HG03342 (cell line): ENCODE measurements at regions not wholly inside any gene's neighbourhood (a gene's known extent, or its start where the extent isn't known, plus 50 kb on each side); places are given as distances from the start of the nearest gene placed in this dataset.
"Not testable (repeated sequence)": the region's sequence is repeated elsewhere in the genome, so short reads cannot be mapped to it uniquely, and the experiment has no call there.

Experiments
- ATAC-seq: cut with Tn5 transposase; IDR thresholded peaks from one replicate; pipeline ENCODE4 v1.9.1; 2021; ENCODE audit warnings: mild to moderate bottlenecking, moderate library complexity; ENCODE audit not compliant: unreplicated experiment

DNA sequence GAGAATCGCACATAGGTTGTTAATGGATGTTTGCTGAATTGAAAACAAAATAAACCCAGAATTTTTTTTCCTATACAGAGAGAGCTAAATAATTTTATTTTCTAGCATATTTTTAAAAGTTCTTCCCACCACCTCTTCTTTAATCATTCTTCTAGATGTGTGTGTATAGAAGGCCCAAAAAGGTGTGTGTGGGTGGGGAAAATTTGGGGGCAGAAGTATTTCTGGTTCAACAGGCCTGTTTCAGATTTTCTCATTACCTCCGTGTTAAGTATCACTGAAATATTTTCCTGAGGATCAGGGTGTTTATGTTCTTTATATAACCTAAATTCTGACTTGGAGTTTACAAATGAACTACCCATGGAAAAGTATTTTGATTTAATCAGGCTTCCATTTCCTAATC is 144.2 kb upstream of the ZNF804B start:
- ATAC-seq = no peak

- ATAC-seq = no peak
Measured at GRCh38 chr7:88614736-88615135, 144.8 kb upstream of the ZNF804B start.

DNA sequence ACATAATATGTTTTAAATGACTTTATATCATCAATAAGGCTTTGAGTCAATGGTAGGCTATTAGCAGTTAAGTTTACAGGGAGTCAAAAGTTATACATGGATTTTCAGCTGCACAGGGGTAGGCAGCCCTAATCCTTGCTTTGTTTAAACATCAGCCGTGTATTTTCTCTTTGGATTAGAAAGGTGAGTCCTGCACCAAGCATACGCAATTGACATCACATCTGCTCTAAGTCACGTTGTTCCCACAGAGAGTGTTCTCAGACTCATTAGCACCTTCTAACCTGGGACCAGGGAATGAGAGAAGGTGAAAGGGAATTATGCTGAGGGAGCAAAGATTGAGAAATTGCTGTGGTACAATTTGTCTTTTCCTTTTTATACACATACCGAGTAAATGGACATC is 148.6 kb upstream of the ZNF804B start:
- ATAC-seq = no peak

DNA sequence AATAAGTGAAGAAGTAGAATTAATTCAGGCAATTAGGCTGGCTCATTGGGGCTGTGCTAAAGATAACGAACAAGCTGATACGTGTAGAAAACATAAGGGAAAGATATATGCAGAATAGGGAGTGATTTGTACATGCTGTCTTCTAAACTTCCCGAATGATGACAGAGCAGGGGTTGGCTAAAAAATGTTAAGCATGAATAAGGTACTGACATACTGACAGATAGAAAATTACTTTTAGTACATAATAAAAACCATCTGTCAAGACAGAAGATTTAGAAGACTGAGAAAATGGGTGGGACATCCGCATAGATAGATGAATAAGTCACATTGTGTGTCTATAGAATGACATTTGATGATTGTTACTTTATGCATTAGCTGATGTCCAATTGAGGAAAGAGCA is 158.8 kb upstream of the ZNF804B start:
- no peak for ATAC-seq

DNA sequence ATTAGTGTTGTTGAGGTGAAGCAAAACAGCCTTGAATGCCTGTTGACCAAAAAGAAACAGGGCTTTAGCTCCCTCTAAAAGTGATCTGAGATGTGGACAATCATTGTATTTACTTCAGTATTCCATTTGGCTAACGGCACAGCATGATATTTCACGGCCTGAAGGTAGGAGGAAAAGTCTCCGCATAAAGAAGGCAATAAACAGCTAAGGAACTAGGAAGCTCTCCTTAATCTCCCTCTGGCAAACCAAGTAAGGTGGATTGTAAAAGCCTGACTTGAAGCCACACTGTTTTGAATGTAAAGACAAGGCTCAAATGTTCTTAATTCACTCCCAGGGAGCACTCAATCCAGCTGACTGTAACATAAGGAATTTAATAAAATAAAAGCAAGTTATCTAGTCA is 160.0 kb upstream of the ZNF804B start:
- no peak for ATAC-seq

DNA sequence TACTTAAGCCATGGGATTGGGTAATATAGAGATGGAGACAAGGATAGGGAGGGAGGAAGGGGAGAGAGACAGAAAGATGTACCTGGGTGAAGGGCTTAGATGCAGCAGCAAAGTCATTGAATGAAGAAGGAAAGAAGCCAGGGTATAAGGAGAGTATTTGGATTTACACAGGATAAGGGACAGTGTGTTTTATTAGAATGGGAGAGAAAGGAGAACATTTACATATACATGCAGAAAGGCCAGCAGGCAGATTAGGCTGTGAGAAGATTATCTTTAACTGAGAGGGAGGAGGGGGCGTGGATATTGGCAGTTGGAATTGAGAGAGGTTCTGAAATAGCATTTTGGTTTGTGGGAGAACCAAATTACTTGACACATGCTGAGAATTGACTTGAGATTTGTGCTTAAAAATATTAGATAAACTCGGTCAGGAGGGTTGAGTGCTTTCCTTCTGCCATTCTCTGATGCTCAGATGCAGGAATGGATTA is 161.5 kb upstream of the ZNF804B start:
- no peak for ATAC-seq

DNA sequence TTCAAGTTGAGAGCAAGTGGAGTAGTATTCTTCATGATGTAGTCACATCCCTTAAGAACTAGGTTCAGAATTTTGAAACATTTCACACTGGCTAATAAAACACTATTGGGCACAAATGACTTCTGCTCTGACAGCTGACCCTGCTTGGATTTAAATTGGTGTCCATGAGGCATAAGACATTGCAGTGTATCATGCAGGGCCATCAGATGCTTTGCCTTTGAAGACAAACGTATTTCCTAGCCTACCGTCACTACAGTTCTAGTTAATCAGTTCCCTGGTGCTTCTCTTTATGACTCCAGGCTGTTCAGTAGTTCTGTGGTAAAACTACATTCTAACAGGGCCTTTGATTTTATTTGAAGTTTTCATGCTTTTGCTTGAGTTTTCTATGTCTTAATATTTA is 168.5 kb upstream of the ZNF804B start:
- ATAC-seq = no peak

- ATAC-seq = no peak
Measured at GRCh38 chr7:88589927-88590326, 169.6 kb upstream of the ZNF804B start.

GRCh38 chr7:88586890-88587289 is 172.6 kb upstream of the ZNF804B start:
- no peak for ATAC-seq

DNA sequence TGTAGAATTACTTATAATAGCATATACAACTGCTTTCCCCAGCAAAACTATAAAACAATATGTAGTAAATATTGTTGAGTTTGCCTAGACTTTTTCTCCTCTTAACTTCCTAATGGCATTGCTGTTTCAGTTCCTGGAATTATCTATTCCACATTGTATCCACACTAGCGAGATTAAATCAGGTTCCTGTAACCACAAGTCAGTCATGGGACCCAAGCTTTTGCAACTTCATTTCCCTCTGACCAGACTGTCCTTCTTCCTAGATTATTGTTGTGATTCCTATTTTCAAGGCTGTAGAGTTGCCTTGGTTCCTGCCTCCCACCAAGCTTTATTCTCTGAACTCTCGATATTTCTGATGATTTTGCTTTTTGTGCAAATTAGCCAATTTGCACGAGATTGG is 173.3 kb upstream of the ZNF804B start:
- no peak for ATAC-seq

DNA sequence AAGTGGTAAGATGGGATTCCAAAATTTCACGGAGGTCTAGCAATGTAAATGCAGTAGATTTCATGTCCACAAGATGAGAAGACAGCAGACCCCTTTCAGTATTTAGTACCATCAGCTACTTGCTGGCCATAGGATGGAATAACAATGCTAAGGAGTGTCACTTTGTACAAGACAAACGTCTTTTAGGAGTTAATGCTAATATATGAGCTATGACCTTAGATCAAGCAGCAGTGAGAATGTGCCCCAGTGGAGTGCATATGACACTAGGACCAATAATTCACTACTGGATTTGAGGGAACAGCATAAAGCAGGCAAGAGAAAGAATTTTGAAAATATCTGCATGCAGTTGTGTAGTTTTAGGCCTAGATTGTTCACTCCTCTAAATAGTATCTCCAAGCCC is 182.8 kb upstream of the ZNF804B start:
- ATAC-seq = no peak

DNA sequence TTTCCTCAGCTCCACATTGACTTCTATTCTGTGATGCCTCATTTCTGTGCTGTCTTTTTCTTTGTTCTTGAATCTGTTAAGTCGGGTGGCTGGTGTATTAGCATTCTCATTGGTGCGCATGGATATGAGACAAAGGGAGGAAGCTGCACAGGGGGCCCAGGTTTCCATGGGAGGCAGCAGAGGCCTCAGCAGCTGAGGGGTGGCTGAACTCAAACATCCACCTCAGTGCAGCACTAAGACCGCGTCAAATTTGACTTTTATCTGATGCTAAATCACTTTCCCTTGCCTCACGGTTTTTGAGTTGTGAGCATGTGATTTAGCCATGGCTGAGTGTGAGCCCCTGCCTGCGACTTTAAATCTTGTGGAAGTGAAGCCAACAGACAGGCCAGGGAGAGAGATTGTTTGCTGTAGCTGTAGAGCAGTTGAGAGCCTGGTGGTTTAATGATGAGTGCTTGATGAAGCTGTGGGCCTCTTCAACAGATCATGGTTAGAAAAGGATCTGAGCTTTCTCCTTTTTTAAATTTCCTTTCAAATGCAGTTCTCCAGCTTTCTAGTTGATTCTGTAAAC is 193.3 kb upstream of the ZNF804B start:
- ATAC-seq = no peak

DNA sequence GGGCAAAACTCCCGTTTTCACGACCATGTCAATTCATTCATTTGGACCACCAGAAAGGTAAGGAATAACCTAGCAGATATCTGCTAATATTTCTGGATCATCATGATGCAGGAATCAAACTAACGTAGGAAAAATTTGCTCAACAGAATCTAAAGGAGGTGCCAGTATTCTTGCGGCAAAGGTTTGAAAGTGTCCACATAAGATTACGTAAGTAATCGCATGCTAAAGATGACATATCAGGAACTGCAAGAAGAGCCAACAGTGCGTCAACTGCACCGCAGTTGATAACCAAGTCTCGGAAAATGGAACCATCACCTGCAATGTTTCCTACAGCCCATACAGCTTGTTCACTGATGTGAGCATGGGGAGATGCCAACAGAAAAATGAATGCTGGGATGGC is 194.1 kb upstream of the ZNF804B start:
- ATAC-seq = no peak

GRCh38 chr7:88556441-88556840 is 203.1 kb upstream of the ZNF804B start:
- ATAC-seq = not testable (repeated sequence)

DNA sequence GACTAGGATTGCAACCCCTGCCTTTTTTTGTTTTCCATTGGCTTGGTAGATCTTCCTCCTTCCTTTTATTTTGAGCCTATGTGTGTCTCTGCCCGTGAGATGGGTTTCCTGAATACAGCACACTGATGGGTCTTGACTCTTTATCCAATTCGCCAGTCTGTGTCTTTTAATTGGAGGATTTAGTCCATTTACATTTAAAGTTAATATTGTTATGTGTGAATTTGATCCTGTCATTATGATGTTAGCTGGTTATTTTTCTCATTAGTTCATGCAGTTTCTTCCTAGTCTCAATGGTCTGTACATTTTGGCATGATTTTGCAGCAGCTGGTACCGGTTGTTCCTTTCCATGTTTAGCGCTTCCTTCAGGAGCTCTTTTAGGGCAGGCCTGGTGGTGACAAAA is 204.7 kb upstream of the ZNF804B start:
- not testable (repeated sequence) for ATAC-seq

- no peak for ATAC-seq
Measured at GRCh38 chr7:88548399-88548798, 211.1 kb upstream of the ZNF804B start.

DNA sequence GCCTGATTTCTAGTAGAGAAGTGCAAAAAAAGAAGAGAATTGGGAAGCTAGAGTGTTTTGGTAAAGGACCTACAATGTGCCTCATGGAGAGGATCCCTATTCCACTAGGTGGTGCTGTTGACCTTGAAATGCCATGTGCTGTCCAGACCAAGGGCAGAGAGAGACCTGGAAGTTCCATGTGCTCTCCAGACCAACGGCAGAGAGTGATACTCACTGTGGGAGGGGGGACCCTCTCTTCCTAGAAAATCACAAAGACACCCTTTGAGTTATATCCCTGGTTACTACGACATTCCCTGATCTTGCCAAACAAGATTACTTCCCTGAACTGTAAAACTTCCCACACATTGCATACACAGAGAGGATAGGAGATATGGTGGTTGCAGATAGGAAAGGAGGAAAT is 212.7 kb upstream of the ZNF804B start:
- ATAC-seq = peak; percentile 72

DNA sequence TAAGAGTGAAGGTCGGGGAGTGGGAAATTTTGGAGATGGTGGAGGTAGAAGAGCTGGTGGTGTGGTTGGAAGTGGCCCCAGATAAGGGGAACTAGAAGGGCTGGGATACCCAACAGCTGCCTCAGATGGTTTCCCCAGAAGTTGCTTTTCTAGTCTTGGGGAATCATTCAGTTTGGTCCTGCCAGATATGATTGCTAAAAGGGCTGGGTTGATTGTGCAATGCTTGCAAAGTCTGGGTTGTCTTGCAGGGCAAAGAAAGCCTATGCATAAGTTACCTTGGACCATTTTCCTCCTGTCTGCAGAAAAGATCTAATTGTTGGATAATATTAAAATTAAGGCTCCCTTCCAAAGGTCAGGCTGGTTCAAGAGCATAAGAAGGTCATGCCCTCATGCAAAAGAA is 213.8 kb upstream of the ZNF804B start:
- ATAC-seq = no peak

DNA sequence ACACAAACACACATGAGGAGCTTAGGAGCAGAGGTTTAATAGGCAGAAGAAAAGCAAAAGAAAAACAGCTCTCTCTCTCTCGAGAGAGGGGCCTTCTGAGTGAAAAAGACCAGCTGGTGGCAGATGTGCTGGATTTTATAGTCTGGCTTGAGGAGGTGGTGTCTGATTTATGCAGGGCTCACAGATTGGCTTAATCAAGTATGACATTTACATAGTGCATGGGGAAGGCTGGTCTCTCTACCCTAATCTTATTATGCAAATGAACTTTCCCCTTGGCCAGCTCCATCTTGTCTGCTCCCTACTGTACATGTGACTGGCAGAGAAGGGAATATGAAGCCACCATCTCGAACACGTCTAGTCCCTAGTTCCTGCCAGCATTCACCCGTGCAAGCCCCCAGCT is 219.5 kb upstream of the ZNF804B start:
- ATAC-seq = no peak

GRCh38 chr7:88539518-88539917 is 220.0 kb upstream of the ZNF804B start:
- no peak for ATAC-seq

DNA sequence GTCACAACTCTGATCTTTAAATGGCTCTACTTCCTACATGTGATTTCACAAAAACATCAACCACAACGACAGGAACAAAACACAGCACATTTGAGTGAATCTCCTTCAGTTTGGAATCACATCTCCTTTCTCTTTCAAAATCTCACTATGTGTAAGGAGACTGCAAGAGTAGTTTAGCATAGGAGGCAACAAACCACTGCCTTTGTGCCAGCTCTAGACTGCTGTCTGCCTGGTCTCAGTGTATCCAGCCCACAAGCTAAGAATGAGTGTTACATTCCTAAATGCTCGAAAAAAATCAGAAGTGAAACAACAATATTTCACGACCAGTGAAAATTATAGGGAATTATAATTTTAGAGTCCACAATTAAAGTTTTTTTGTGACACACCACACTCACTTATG is 217.0 kb upstream of the STEAP4 start:
- no peak for ATAC-seq

GRCh38 chr7:88522771-88523293 is 216.1 kb upstream of the STEAP4 start:
- no peak for ATAC-seq

- ATAC-seq = no peak
Measured at GRCh38 chr7:88516429-88516828, 209.7 kb upstream of the STEAP4 start.
